CD4-positive, alpha-beta T cell (primary cell): ENCODE measurements at regions not wholly inside any gene's neighbourhood (a gene's known extent, or its start where the extent isn't known, plus 50 kb on each side); places are given as distances from the start of the nearest gene placed in this dataset.

Experiments used
- ATAC-seq: fragments of 200-7000 bp; cut with Tn5 transposase; one replicate; pipeline ENCODE4 v1.10.0; 2022; ENCODE audit warnings: mild to moderate bottlenecking; ENCODE audit not compliant: poor library complexity
- CTCF ChIA-PET: fragments of 350-600 bp; sonication (Branson Sonifier 250); formaldehyde crosslinking; loops from one replicate; lab custom pipeline; 2021; ENCODE audit warnings: antibody characterized with exemption, inconsistent platforms; lab: Charles Lee
- POLR2A ChIA-PET: fragments of 350-600 bp; sonication (Branson Sonifier 250); formaldehyde crosslinking; loops from one replicate; lab custom pipeline; 2021; ENCODE audit warnings: antibody characterized with exemption, inconsistent platforms; lab: Charles Lee
- DNase-seq, 14 experiments: peaks; one replicate each; pipeline ENCODE4 v3.0.0-alpha.2; 2013 to 2020; ENCODE audit warnings: mixed read lengths in 2 of 14
- H3K27ac ChIP-seq, 2 donors: one replicate each; pipeline versions ENCODE4 v1.5.1 to v1.7.0; 2013; ENCODE audit warnings: low read length in 2 of 2, low read depth in 1 of 2, mild to moderate bottlenecking in 1 of 2
- H3K27me3 ChIP-seq, 2 experiments: 1 replicate in 1 of 2; 2 replicates in 1 of 2; pipeline versions ENCODE4 v1.6.1 to v1.7.0; 2013; ENCODE audit warnings: low read length in 2 of 2, control low read depth in 1 of 2, mild to moderate bottlenecking in 1 of 2, moderate library complexity in 1 of 2; ENCODE audit not compliant: insufficient read depth in 2 of 2, control insufficient read depth in 1 of 2
- H3K36me3 ChIP-seq: one replicate; pipeline ENCODE4 v1.6.1; 2013; ENCODE audit warnings: low read length, control low read depth; ENCODE audit not compliant: insufficient read depth
- H3K4me1 ChIP-seq: one replicate; pipeline ENCODE4 v1.6.1; 2013; ENCODE audit warnings: low read length, control low read depth; ENCODE audit not compliant: insufficient read depth
- H3K4me3 ChIP-seq: one replicate; pipeline ENCODE4 v1.5.1; 2013; ENCODE audit warnings: mild to moderate bottlenecking, low read length, moderate library complexity
- H3K9me3 ChIP-seq, 2 experiments: 1 replicate in 1 of 2; 2 replicates in 1 of 2; pipeline versions ENCODE4 v1.6.1 to v1.7.0; 2013; ENCODE audit warnings: low read length in 2 of 2, mild to moderate bottlenecking in 2 of 2, control low read depth in 1 of 2, moderate library complexity in 1 of 2; ENCODE audit not compliant: control insufficient read depth in 1 of 2, insufficient read depth in 1 of 2
- H3K27ac Mint-ChIP-seq: one replicate; pipeline ENCODE4 v1.8.0; 2020; ENCODE audit warnings: mixed read lengths
- H3K27me3 Mint-ChIP-seq: one replicate; pipeline ENCODE4 v1.8.0; 2021; ENCODE audit warnings: mixed read lengths
- H3K36me3 Mint-ChIP-seq: one replicate; pipeline ENCODE4 v1.8.0; 2021; ENCODE audit warnings: low read depth, mixed read lengths
- H3K4me1 Mint-ChIP-seq: one replicate; pipeline ENCODE4 v1.8.0; 2021; ENCODE audit warnings: low read depth, mixed read lengths
- H3K4me3 Mint-ChIP-seq: one replicate; pipeline ENCODE4 v1.8.0; 2020; ENCODE audit warnings: mild to moderate bottlenecking, mixed read lengths
- H3K9me3 Mint-ChIP-seq: one replicate; pipeline ENCODE4 v1.8.0; 2020; ENCODE audit warnings: mixed read lengths
- CTCF ChIP-seq: fragments of 200-600 bp; IDR thresholded peaks from one replicate; pipeline ENCODE4 v1.8.0; 2022; ENCODE audit warnings: antibody characterized with exemption, mild to moderate bottlenecking
- intact Hi-C, 2 experiments: fragments of 100-400 bp; cut with DNase I in 1 of 2; cut with micrococcal nuclease in 1 of 2; formaldehyde crosslinking; loops; one replicate each; pipeline versions ENCODE4 v1.15.1 to v1.9.0; 2023 to 2025; cut with DNase I, micrococcal nuclease

- Mint-ChIP-seq H3K27ac (no peak overlapping the region), H3K4me1 (no peaks in the 10 kb centered on the region), H3K4me3 (no peak overlapping the region), H3K9me3 (peaks cover 7% of the 10 kb centered on the region), H3K27me3 (no peaks in the 10 kb centered on the region), H3K36me3 (no peaks in the 10 kb centered on the region)
- CTCF ChIA-PET, result no interaction called here
- DNase-seq (no peak), ATAC-seq (no peak)
- Histone ChIP-seq H3K4me1 (no peaks in the 10 kb centered on the region), H3K27me3 (no peaks in the 10 kb centered on the region), H3K4me3 (no peak overlapping the region), H3K9me3 (no peaks in the 10 kb centered on the region), H3K36me3 (no peaks in the 10 kb centered on the region), H3K27ac (no peak overlapping the region)
- intact Hi-C loops, result no loop called here
- POLR2A ChIA-PET, result no interaction called here
- TF ChIP-seq CTCF, result no peak
These were observed 197.8 kb upstream of the ZNF717 start for GRCh38 chr3:75983111-75983510.

- Histone ChIP-seq H3K4me3 (no peak overlapping the region), H3K27me3 (no peaks in the 10 kb centered on the region), H3K27ac (no peak overlapping the region), H3K9me3 (no peaks in the 10 kb centered on the region), H3K36me3 (no peaks in the 10 kb centered on the region), H3K4me1 (no peaks in the 10 kb centered on the region)
- Mint-ChIP-seq H3K36me3 (no peaks in the 10 kb centered on the region), H3K4me1 (no peaks in the 10 kb centered on the region), H3K27ac (no peak overlapping the region), H3K27me3 (no peaks in the 10 kb centered on the region), H3K4me3 (no peak overlapping the region), H3K9me3 (peaks cover 7% of the 10 kb centered on the region)
- no peak for ATAC-seq
- POLR2A ChIA-PET, result no interaction called here
- intact Hi-C loops, result no loop called here
- CTCF ChIA-PET, result no interaction called here
- DNase-seq, result no peak
- no peak for TF ChIP-seq CTCF
These were observed 198.4 kb upstream of the ZNF717 start for GRCh38 chr3:75983609-75984290.

- Histone ChIP-seq H3K36me3 (no peaks in the 10 kb centered on the region), H3K4me3 (no peak overlapping the region), H3K27me3 (no peaks in the 10 kb centered on the region), H3K4me1 (no peaks in the 10 kb centered on the region), H3K27ac (no peak overlapping the region), H3K9me3 (peaks cover 0 to 3% of the 10 kb centered on the region in 2 experiments)
- DNase-seq, result no peak
- CTCF ChIA-PET, result no interaction called here
- Mint-ChIP-seq H3K9me3 (peaks cover 5% of the 10 kb centered on the region), H3K27ac (no peak overlapping the region), H3K4me3 (no peak overlapping the region), H3K4me1 (no peaks in the 10 kb centered on the region), H3K36me3 (no peaks in the 10 kb centered on the region), H3K27me3 (no peaks in the 10 kb centered on the region)
- POLR2A ChIA-PET, result no interaction called here
- no peak for ATAC-seq
- intact Hi-C loops, result no loop called here
- TF ChIP-seq CTCF, result no peak
These were observed 200.1 kb upstream of the ZNF717 start for GRCh38 chr3:75985432-75985831.
